ENCODE measurements at regions not wholly inside any gene's neighbourhood (a gene's known extent, or its start where the extent isn't known, plus 50 kb on each side); places are given as distances from the start of the nearest gene placed in this dataset.
A peak's percentile ranks its signal among the peaks of the same experiment; 100 is the strongest.
"Not testable (repeated sequence)": the region's sequence is repeated elsewhere in the genome, so short reads cannot be mapped to it uniquely, and the experiment has no call there.

DNA sequence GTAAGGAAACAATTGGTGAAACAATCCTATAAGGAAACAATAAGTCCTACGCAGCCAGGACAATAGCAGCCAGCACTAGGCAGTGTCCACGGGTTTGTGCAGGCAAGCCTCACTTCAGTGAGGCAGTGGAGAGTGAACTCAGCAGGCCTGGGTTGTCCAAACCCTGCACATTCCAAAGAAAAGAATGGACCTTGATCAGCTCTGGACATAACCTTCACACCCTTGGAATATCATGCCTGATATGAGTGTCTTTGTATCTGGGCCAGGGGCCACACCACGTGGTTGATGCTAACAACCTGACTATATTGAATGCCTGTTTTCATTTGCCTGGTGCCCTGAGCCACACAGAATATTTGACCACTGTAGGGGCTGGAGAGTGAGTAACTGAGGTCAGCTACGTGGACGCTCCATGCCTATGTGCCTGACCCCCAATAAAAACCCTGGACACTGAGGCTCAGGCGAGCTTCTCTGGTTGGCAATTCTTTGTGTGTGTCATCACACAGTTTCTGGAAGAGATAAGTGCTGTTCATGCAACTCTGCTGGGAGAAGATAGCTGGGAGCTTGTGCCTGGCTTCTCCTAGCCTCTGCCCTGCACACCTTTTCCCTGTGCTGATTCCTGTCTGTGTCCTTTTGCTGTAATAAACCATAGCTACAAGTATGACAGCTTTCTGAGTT is 81.4 kb upstream of the NCOR2 start:
- no peak for DNase-seq

DNA sequence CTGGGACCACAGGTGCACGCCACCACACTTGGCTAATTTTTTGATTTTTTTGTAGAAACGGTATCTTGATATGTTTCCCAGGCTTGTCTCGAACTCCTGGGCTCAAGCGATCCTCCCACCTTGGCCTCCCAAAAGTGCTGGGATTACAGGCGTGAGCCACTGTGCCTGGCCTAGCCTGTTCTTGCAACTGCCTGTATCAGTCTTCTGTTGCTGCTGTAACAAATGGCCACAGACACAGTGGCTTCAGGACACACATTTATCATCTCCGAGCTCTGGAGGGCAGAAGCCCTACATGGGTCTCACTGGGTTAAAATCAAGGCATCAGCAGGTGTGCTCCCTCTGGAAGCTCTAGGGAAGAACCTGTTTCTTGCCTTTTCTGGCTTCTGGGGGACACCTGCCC is 79.9 kb upstream of the NCOR2 start:
- no peak for DNase-seq

DNA sequence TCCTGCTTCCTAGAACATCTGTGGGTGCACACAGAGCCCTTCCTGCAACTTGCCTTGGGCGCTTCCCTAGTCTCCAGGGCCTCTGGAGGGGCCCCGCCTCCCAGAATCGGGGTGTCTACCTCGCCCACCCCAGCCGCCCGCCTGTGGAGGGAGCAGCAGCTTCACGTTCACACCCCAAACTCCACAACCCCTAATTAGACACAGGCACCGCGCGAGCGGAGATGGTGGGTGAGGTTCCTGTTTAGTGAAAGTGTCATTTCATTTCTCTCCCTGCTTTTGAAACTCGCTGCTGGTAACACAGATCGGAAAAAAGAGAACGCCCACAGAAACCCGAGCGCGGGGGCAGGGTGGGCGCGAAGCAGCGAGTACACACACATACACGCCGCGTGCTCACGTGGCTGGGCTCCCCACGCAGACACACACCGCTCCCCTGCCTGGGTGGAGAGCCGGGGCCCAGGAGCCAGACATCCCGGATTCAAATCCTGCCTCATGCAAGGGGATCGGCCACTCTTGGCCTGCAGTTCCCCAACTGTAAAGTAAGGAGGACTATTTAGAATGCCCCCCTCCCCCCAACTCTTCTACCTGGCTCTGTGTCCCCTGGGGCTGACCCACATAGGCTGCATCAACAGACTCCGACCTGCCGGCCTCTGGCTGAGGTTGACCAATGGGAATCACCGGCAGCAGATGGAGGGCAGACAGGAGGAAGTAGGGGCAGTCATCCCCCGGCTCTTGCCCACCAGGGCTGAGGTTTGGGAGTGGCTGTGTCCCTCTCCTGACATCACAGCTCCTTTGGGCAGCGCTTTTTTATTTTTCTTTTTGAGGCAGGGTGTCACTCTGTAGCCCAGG is 79.2 kb upstream of the NCOR2 start:
- peak; percentile 46 for DNase-seq

- no peak for DNase-seq
These were observed 78.3 kb upstream of the NCOR2 start for GRCh38 chr12:124645530-124646244.

GRCh38 chr12:124643768-124644167 is 76.4 kb upstream of the NCOR2 start:
- DNase-seq: not testable (repeated sequence)

DNA sequence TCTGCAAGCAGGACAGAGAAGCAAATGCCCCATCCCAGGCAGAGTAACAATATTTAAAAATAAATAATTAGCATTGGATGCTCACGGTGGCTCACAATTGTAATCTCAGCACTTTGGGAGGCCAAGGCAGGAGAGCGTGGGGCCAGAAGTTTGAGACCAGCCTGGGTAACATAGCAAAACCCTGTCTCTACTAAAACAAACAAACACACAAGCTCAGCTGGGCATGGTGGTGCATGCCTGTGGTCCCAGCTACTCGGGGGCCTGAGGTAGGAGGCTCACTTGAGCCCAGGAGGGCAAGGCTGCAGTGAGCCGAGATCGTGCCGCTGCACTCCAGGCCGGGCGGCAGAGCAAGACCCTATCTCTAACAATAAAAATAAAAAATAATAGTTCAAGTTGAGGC is 74.7 kb upstream of the NCOR2 start:
- DNase-seq: no peak

- DNase-seq: no peak
These were observed 74.2 kb upstream of the NCOR2 start for GRCh38 chr12:124641591-124641990.

- no peak for DNase-seq
These were observed 72.6 kb upstream of the NCOR2 start for GRCh38 chr12:124640056-124640455.

GRCh38 chr12:124639122-124639806 is 71.9 kb upstream of the NCOR2 start:
- DNase-seq: no peak

DNA sequence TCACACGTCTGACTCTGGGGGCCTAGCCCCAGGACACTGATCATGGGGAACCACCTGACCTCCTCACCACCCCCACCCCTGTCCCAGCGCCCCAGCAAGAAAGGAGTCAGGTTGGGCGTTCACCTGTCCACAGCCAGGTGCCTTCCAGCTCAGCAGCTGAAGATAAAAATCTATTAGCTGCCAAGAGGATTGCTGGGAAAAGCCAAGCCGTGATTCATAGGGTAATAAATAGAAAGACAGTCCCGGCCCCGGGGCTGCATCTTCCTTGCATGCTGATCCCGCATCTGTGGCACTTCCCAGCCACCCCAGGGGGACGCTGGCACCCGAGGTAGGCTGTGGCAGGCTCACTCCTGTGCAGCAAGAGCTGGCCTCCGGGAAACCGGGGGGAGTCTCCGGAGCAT is 70.2 kb upstream of the NCOR2 start:
- DNase-seq: no peak

DNA sequence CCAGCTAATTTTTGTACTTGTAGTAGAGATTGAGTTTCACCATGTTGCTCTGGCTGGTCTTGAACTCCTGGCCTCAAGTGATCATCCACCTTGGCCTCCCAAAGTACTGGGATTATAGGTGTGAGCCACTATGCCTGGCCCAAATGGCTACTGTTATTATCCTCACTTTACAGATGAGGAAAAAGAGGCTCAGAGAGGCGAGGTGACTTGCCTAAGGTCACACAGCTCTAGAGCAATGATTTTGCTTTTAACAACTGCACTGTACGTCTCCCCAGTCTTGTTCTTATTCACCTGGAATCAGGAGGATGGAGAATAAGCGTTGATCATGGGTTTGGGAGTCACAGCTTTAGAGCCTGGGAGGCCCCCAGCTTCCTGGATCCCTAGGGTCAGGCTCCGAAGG is 69.8 kb upstream of the NCOR2 start:
- DNase-seq: no peak

DNA sequence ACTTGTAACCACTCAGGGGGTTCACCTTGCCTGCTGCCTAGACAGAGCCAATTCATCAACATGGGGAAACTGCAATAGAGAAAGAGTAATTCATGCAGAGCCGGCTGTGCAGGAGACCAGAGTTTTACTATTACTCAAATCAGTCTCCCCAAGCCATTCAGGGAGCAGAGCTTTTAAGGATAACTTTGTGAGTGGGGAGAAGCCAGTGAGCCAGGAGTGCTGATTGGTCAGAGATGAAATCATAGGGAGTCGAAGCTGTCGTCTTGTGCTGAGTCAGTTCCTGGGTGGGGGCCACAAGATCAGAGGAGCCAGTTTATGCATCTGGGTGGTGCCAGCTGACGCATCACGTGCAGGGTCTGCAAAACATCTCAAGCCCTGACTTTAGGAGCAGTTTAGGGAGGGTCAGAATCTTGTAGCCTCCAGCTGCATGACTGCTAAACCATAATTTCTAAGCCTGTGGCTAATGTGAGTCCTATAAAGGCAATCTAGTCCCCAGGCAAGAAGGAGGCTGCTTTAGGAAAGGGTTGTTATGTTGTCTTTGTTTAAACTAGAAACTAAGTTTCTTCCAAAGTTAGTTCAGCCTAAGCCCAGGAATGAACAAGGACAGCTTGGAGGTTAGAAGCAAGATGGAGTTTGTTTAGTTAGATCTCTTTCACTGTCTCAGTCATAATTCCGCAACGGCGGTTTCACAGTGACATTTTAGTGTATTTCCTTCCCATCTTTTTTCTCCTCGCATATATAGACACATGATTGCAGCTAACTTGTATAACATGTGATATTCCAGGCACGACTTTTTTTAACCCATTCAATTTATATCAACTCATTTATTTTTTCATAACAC is 68.9 kb upstream of the NCOR2 start:
- peak; percentile 28 for DNase-seq

DNA sequence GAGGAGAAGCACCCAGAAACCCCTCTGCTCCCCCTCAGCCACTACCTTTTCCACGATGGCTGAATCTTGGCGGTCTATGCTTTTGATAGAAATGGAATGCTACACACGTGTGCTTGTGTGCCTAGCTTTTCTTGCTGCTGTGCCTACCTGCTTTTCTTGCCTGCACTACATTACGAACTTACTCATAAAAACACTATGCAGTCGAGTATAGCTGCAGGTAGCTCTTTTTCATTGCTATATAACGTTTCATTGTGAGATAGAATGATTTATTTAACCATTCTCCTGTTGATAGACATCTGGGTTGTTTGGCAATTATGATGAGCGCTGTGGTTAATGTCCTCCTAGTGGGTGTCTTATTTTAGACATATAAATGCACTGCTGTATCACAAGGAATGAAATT is 67.9 kb upstream of the NCOR2 start:
- DNase-seq: no peak

DNA sequence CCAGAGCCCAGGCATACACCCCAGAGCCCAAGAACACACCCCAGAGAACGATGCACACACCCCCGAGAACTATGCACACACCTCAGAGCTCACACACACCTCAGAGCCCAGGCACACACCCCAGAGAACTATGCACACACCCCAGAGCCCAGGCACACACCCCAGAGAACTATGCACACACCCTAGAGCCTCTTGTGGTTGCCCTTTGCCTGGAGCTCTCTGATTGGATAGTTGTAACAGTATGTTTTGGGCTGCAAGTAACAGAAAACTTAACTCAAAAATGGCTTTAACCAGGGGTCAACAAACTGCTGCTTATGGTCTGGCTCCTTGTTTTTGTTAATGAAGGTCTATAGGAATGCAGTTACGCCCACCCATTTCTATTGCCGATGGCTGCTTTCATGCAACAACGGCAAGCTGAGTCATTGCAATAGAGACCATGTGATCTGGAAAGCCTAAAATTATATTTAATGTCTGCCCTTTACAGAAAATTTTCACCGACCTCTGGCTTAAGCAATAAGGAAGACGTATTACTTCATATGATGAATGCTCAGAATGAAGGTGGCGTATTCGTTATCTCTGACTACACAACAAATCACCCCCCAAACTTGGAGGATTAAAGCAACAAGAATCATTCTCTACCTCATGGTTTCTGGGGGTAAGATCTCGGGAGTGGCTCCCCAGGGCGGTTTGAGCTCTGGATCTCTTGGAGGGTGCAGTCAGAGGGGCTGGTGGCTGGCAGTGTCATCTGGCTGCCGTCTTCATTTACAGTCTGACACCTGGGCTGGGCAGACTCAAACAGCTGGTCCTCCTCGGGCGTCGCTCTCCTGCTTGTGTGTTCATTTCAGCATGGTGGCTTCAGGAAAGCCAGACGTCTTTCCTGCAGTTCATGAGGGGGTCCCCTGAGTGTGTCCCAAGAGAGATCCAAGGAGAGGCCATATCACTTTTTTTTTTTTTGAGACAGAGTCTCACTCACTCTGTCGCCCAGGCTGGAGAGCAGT is 66.3 kb upstream of the NCOR2 start:
- DNase-seq: no peak

DNA sequence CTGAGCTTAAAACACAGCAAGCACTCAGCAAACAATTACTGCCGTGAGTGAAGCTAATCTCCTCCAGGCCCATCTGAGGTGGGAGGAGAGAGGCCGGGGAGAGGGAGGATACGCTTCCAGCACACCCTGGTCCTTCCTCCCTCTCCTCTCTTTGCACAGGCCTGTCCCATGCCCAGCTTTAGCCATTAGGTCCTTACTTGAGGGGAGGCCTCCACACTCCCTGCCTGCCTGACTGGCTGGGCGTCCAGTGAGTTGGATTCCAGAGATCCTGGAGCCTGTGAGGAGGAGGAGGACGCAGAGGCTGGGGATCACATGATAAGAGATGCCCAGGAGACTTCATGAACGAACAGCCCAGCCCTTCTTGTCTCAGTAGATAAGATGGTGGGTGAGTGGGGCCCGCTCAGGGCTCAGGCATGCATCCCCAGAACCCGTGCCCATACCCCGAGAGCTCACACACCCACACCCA is 65.1 kb upstream of the NCOR2 start:
- DNase-seq: no peak

GRCh38 chr12:124631681-124632256 is 64.4 kb upstream of the NCOR2 start:
- DNase-seq: no peak

DNA sequence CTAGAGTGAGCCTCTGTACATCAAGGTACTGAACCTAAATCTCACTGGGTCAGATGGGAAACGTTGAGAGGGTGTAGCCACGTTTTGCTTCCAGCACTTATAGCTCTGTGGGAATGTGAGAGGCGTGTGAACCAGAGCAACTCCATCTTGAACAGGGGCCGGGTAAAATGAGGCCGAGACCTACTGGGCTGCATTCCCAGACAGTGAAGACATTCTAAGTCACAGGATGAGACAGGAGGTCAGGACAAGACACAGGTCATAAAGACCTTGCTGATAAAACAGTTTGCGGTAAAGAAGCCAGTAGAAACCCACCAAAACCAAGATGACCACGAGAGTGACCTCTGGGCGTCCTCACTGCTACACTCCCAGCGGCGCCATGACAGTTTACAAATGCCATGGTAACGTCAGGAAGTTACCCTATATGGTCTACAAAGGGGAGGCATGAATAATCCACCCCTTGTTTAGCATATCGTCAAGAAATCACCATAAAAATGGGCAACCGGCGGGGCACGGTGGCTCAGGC is 63.4 kb upstream of the NCOR2 start:
- no peak for DNase-seq

DNA sequence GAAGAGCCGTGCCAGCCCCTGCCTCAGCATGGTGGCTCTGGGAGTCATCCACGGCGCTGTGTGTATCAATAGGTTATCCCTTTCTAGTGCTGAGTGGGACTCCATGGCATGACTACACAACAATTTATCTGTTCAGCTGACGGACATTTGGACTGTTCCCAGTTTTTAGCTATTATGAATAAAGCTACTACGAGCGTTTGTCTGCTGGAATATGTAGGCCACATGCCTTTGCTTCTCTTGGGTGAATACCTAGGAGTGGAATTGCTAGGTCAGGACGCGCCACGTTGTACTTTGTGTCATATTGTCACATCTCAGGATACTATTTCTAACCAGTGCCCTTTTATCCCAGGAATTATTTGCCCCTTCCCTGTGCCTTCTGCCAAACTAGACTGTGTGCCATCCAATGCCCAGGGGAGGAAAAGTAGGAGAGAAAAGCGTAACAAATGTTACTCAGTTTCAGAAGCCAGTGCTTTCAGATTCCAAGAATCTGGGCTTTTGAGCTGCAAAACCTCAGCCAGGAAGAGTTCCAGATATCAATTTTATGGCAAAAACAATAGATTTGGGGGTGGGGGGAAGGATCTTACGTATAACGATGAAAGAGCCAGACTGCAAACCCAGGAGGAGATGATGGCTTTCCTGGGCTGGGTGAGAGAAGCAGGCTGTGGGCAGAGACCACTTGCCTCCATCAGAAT is 62.5 kb upstream of the NCOR2 start:
- no peak for DNase-seq

GRCh38 chr12:124629117-124629516 is 61.7 kb upstream of the NCOR2 start:
- DNase-seq: no peak

DNA sequence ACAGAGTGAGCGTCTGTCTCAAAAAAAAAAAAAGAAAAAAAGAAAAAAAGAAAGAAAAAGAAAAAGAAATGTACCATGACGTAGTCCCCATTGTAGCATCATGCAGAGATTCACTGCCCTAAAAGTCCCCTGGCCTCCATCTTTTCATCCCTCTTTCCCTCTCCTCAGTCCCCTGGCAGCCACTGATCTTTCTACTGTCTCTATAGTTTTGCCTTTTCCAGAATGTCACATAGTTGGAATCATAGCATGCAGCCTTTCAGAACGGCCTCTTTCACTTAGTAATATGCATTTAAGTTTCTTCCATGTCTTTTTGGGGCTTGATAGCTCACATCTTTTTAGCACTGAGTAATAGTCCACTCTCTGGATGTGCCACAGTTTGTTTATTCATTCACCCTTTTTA is 60.5 kb upstream of the NCOR2 start:
- DNase-seq: no peak
